ENCODE measurements at regions not wholly inside any gene's neighbourhood (a gene's known extent, or its start where the extent isn't known, plus 50 kb on each side); places are given as distances from the start of the nearest gene placed in this dataset.

DNA sequence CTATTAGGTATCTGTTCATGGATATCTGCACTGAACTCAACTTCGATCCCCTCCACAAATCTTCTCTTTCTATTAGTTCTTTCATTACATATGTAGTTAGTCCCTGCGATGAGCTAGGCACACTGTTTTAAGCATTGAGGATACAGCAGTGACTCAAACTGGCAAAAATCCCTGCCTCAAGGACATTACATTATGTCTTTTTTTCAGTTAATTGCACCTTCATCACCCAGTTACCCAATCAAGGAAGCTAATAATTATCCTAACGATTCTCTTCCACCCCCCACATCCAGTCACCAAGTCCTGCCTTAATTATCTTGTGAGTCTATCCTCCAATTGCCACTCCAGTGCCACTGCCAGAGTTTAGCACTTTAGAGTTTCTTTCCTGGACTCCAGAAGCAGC lies 89.3 kb downstream of the C13orf42 start:
- TF ChIP-seq, protein P1, sequence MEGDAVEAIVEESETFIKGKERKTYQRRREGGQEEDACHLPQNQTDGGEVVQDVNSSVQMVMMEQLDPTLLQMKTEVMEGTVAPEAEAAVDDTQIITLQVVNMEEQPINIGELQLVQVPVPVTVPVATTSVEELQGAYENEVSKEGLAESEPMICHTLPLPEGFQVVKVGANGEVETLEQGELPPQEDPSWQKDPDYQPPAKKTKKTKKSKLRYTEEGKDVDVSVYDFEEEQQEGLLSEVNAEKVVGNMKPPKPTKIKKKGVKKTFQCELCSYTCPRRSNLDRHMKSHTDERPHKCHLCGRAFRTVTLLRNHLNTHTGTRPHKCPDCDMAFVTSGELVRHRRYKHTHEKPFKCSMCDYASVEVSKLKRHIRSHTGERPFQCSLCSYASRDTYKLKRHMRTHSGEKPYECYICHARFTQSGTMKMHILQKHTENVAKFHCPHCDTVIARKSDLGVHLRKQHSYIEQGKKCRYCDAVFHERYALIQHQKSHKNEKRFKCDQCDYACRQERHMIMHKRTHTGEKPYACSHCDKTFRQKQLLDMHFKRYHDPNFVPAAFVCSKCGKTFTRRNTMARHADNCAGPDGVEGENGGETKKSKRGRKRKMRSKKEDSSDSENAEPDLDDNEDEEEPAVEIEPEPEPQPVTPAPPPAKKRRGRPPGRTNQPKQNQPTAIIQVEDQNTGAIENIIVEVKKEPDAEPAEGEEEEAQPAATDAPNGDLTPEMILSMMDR (conservative IDR thresholded peaks at IDR 0.05): no peak
- Mint-ChIP-seq H3K27ac (no peak overlapping the region), H3K9me3 (no peaks in the 10 kb centered on the region), H3K4me1 (no peaks in the 10 kb centered on the region), H3K4me3 (no peak overlapping the region), H3K36me3 (ENCODE audit: low read depth) (no peaks in the 10 kb centered on the region), H3K27me3 (ENCODE audit: insufficient read depth) (no peaks in the 10 kb centered on the region)
- no peak for DNase-seq
- Histone ChIP-seq H3K4me3 (ENCODE audit: low read length) (no peak overlapping the region), H3K9ac (ENCODE audit: extremely low read depth, low read length, poor library complexity, severe bottlenecking) (no peak overlapping the region), H3K9me3 (ENCODE audit: control insufficient read depth, low read length) (peaks cover 5% of the 10 kb centered on the region), H3K36me3 (ENCODE audit: control insufficient read depth, insufficient read depth, low read length) (no peaks in the 10 kb centered on the region), H3K27ac (ENCODE audit: low read depth, low read length) (no peak overlapping the region), H3K27me3 (ENCODE audit: control insufficient read depth, insufficient read depth, low read length, poor library complexity, severe bottlenecking) (no peaks in the 10 kb centered on the region), H3K4me1 (ENCODE audit: control insufficient read depth, insufficient read depth, low read length) (no peaks in the 10 kb centered on the region)
- WGBS, 2 experiments (ENCODE audit: insufficient coverage in 1 of 2, insufficient read length in 1 of 2): 78 to 94% methylated on average over 3 of the region's 3 CpGs

DNA sequence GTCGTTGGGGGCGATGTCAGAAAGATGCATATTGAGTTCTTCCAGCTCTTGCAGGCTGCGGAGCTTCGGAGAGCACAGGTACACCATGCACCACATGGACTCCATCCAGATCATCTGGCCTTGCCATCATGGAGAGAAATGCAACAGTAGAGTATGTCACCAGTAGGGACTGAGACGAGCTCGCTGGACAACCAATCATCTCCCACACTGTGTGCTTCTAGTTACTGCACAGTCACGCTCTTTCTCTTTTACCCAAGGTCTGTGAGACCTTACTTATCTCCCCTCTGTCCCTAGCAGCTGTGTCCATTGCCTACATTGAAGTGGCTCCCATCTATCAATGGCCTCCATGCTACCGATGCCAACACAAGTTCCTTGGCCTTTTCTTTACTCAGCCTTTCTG lies 90.5 kb downstream of the C13orf42 start:
- Histone ChIP-seq H3K4me3 (ENCODE audit: low read length) (no peak overlapping the region), H3K27me3 (ENCODE audit: control insufficient read depth, insufficient read depth, low read length, poor library complexity, severe bottlenecking) (no peaks in the 10 kb centered on the region), H3K4me1 (ENCODE audit: control insufficient read depth, insufficient read depth, low read length) (no peaks in the 10 kb centered on the region), H3K27ac (ENCODE audit: low read depth, low read length) (no peak overlapping the region), H3K9me3 (ENCODE audit: control insufficient read depth, low read length) (peaks cover 5% of the 10 kb centered on the region), H3K36me3 (ENCODE audit: control insufficient read depth, insufficient read depth, low read length) (no peaks in the 10 kb centered on the region), H3K9ac (ENCODE audit: extremely low read depth, low read length, poor library complexity, severe bottlenecking) (no peak overlapping the region)
- DNase-seq: no peak
- Mint-ChIP-seq H3K4me1 (no peaks in the 10 kb centered on the region), H3K36me3 (ENCODE audit: low read depth) (no peaks in the 10 kb centered on the region), H3K9me3 (no peaks in the 10 kb centered on the region), H3K27ac (no peak overlapping the region), H3K4me3 (no peak overlapping the region), H3K27me3 (ENCODE audit: insufficient read depth) (no peaks in the 10 kb centered on the region)
- TF ChIP-seq, protein P1 (conservative IDR thresholded peaks at IDR 0.05): no peak
- WGBS, 2 experiments (ENCODE audit: insufficient coverage in 1 of 2, insufficient read length in 1 of 2): 93 to 98% methylated on average over 8 of the region's 8 CpGs

DNA sequence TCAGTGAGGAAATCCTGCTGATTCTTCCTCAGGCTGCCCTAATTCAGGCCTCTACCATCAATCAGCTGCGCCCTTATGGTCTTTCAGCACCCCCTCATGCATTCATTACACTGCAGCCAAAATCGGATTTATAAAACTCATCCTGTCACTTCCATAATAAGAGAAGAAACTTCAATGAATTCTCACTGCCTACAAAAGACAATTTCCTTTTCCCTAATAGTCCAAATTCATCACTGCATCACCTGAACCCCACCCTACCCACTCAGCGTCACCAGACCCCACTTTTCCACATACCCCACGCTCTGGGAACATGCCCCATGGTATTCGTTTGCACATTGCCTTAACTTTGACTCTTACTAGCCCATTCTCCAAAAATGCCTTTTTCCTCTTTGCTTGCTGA lies 92.0 kb downstream of the C13orf42 start:
- no peaks in the 10 kb centered on the region for H3K36me3 ChIP-seq (ENCODE audit: control insufficient read depth, insufficient read depth, low read length)
- Mint-ChIP-seq H3K4me1 (no peaks in the 10 kb centered on the region), H3K9me3 (peaks cover 3% of the 10 kb centered on the region), H3K27me3 (ENCODE audit: insufficient read depth) (no peaks in the 10 kb centered on the region), H3K27ac (no peak overlapping the region), H3K4me3 (no peak overlapping the region), H3K36me3 (ENCODE audit: low read depth) (no peaks in the 10 kb centered on the region)
- 86% methylated on average over 5 of the region's 5 CpGs for WGBS, 2 experiments (ENCODE audit: insufficient coverage in 1 of 2, insufficient read length in 1 of 2)
- no peak for DNase-seq
- H3K4me3 ChIP-seq (ENCODE audit: low read length): no peak overlapping the region
- H3K9me3 ChIP-seq (ENCODE audit: control insufficient read depth, low read length): peaks cover 6% of the 10 kb centered on the region
- no peaks in the 10 kb centered on the region for H3K4me1 ChIP-seq (ENCODE audit: control insufficient read depth, insufficient read depth, low read length)
- no peak overlapping the region for H3K27ac ChIP-seq (ENCODE audit: low read depth, low read length)
- H3K27me3 ChIP-seq (ENCODE audit: control insufficient read depth, insufficient read depth, low read length, poor library complexity, severe bottlenecking): no peaks in the 10 kb centered on the region
- TF ChIP-seq, protein P1 (conservative IDR thresholded peaks at IDR 0.05): no peak
- H3K9ac ChIP-seq (ENCODE audit: extremely low read depth, low read length, poor library complexity, severe bottlenecking): no peak overlapping the region

Measured in endodermal cell (in vitro differentiated cells).